ENCODE measurements at regions not wholly inside any gene's neighbourhood (a gene's known extent, or its start where the extent isn't known, plus 50 kb on each side); places are given as distances from the start of the nearest gene placed in this dataset.

DNA sequence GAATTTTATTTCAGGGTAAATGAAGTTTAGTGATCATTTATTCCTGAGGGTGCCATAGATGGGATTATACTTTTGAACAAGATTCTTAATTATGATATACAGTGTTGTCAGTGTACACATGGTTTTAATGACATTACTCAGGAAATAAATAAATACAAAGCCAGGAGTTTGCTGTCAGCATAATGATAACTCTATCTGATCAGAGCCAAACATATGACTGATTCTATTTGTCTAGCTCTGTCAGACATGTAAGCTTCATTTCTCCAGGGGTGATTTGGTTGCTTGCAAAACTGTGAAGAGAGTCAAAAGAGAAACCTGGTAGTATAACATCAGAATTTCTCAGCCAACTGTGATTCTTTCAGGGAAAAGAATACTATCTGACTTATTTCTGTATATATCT lies 1425.8 kb upstream of the C9orf72 start:
- Histone ChIP-seq H3K9me2 (replicated peaks; ENCODE audit: low read depth, low read length) (no peaks in the 10 kb centered on the region), H3K4me2 (ENCODE audit: low read depth, low read length, poor library complexity, severe bottlenecking) (no peak overlapping the region), H3K4me1 (ENCODE audit: insufficient read depth, low read length, poor library complexity, severe bottlenecking) (no peaks in the 10 kb centered on the region), H3F3A (ENCODE audit: low read depth) (no peaks in the 10 kb centered on the region), H4K20me1 (ENCODE audit: insufficient read depth, low read length, poor library complexity, severe bottlenecking) (no peaks in the 10 kb centered on the region), H2AFZ (ENCODE audit: low read length) (no peak overlapping the region), H3K79me2 (ENCODE audit: insufficient read depth, low read length) (no peaks in the 10 kb centered on the region), H3K9me3 (ENCODE audit: insufficient read depth, low read depth, low read length) (no peaks in the 10 kb centered on the region), H3K9ac (ENCODE audit: low read depth, low read length, poor library complexity, severe bottlenecking) (no peak overlapping the region), H3K4me3 (ENCODE audit: low read length, poor library complexity, severe bottlenecking) (no peak overlapping the region), H3K27me3 (ENCODE audit: insufficient read depth, low read length, poor library complexity, severe bottlenecking) (no peaks in the 10 kb centered on the region), H3K36me3 (ENCODE audit: insufficient read depth, low read length) (no peaks in the 10 kb centered on the region)
- no peak for TF ChIP-seq EZH2phosphoT487 (IDR thresholded peaks at IDR 0.05; ENCODE audit: borderline replicate concordance)
- TF ChIP-seq, protein P1, sequence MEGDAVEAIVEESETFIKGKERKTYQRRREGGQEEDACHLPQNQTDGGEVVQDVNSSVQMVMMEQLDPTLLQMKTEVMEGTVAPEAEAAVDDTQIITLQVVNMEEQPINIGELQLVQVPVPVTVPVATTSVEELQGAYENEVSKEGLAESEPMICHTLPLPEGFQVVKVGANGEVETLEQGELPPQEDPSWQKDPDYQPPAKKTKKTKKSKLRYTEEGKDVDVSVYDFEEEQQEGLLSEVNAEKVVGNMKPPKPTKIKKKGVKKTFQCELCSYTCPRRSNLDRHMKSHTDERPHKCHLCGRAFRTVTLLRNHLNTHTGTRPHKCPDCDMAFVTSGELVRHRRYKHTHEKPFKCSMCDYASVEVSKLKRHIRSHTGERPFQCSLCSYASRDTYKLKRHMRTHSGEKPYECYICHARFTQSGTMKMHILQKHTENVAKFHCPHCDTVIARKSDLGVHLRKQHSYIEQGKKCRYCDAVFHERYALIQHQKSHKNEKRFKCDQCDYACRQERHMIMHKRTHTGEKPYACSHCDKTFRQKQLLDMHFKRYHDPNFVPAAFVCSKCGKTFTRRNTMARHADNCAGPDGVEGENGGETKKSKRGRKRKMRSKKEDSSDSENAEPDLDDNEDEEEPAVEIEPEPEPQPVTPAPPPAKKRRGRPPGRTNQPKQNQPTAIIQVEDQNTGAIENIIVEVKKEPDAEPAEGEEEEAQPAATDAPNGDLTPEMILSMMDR (conservative IDR thresholded peaks at IDR 0.05; ENCODE audit: low read length) = no peak

DNA sequence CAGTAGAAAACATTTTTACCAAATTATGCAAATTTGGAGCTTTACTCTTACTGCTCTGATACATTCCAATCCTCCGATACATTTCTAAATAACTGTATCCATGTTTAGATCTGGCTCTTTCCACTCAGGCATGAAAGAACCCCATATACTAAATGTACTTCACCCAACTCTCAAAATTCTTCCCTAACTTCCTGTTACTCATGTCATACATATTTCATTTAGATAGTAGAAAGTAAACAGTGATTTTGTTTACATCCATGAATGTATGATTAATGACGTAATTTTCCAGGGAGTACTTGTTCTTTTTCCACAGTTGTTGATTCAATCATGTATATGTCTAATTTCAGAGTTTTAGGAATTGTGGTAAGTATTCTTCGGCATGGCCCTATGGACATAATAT lies 1426.5 kb upstream of the C9orf72 start:
- no peaks in the 10 kb centered on the region for H3K36me3 ChIP-seq (ENCODE audit: insufficient read depth, low read length)
- no peaks in the 10 kb centered on the region for H4K20me1 ChIP-seq (ENCODE audit: insufficient read depth, low read length, poor library complexity, severe bottlenecking)
- H3K9me2 ChIP-seq (replicated peaks; ENCODE audit: low read depth, low read length) = no peaks in the 10 kb centered on the region
- H3K27me3 ChIP-seq (ENCODE audit: insufficient read depth, low read length, poor library complexity, severe bottlenecking) = no peaks in the 10 kb centered on the region
- no peak overlapping the region for H3K4me3 ChIP-seq (ENCODE audit: low read length, poor library complexity, severe bottlenecking)
- no peak for TF ChIP-seq EZH2phosphoT487 (IDR thresholded peaks at IDR 0.05; ENCODE audit: borderline replicate concordance)
- TF ChIP-seq, protein P1 (conservative IDR thresholded peaks at IDR 0.05; ENCODE audit: low read length) = no peak
- no peaks in the 10 kb centered on the region for H3K4me1 ChIP-seq (ENCODE audit: insufficient read depth, low read length, poor library complexity, severe bottlenecking)
- H3K79me2 ChIP-seq (ENCODE audit: insufficient read depth, low read length) = no peaks in the 10 kb centered on the region
- H3K9me3 ChIP-seq (ENCODE audit: insufficient read depth, low read depth, low read length) = no peaks in the 10 kb centered on the region
- H3K4me2 ChIP-seq (ENCODE audit: low read depth, low read length, poor library complexity, severe bottlenecking) = no peak overlapping the region
- no peak overlapping the region for H2AFZ ChIP-seq (ENCODE audit: low read length)
- H3K9ac ChIP-seq (ENCODE audit: low read depth, low read length, poor library complexity, severe bottlenecking) = no peak overlapping the region
- H3F3A ChIP-seq (ENCODE audit: low read depth) = no peaks in the 10 kb centered on the region

DNA sequence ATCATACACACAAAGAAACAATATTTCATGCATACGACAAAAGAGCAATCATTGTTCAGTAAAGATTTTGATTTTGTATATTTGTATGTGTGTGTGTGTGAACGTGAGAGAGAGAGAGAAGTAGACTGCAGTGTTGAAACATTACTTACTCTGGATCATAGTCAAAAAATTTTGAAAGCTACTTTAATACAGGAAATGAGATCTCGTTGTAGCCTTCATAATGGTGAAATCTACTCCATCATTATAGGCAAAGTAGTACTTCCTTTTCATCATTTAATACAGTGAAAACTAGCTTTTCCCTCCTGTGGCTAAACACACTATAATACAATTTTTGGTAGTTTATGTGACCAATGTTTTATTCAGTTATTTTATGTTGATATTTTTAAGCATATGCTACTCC lies 1427.7 kb upstream of the C9orf72 start:
- no peaks in the 10 kb centered on the region for H3F3A ChIP-seq (ENCODE audit: low read depth)
- H3K9me3 ChIP-seq (ENCODE audit: insufficient read depth, low read depth, low read length) = no peaks in the 10 kb centered on the region

More for the DNA sequence above, 1427.7 kb upstream of the C9orf72 start:
- no peaks in the 10 kb centered on the region for H3K36me3 ChIP-seq (ENCODE audit: insufficient read depth, low read length)
- H3K27me3 ChIP-seq (ENCODE audit: insufficient read depth, low read length, poor library complexity, severe bottlenecking) = no peaks in the 10 kb centered on the region
- no peak overlapping the region for H3K4me3 ChIP-seq (ENCODE audit: low read length, poor library complexity, severe bottlenecking)
- H3K4me1 ChIP-seq (ENCODE audit: insufficient read depth, low read length, poor library complexity, severe bottlenecking) = no peaks in the 10 kb centered on the region
- H3K9ac ChIP-seq (ENCODE audit: low read depth, low read length, poor library complexity, severe bottlenecking) = no peak overlapping the region
- no peaks in the 10 kb centered on the region for H4K20me1 ChIP-seq (ENCODE audit: insufficient read depth, low read length, poor library complexity, severe bottlenecking)
- no peak for TF ChIP-seq EZH2phosphoT487 (IDR thresholded peaks at IDR 0.05; ENCODE audit: borderline replicate concordance)
- TF ChIP-seq, protein P1 (conservative IDR thresholded peaks at IDR 0.05; ENCODE audit: low read length) = no peak
- H3K79me2 ChIP-seq (ENCODE audit: insufficient read depth, low read length) = no peaks in the 10 kb centered on the region
- no peak overlapping the region for H2AFZ ChIP-seq (ENCODE audit: low read length)
- H3K9me2 ChIP-seq (replicated peaks; ENCODE audit: low read depth, low read length) = no peaks in the 10 kb centered on the region
- H3K4me2 ChIP-seq (ENCODE audit: low read depth, low read length, poor library complexity, severe bottlenecking) = no peak overlapping the region

Data from Loucy (cell line).